ENCODE measurements at regions not wholly inside any gene's neighbourhood (a gene's known extent, or its start where the extent isn't known, plus 50 kb on each side); places are given as distances from the start of the nearest gene placed in this dataset.

- DNase-seq (ENCODE audit: low read depth) = no peak
- TF ChIP-seq CTCF (IDR thresholded peaks at IDR 0.05; ENCODE audit: low read depth, low read length, missing control alignments) = no peak
- no peak overlapping the region for H3K4me3 ChIP-seq (ENCODE audit: low read depth, low read length)
Measured at GRCh38 chr14:100668352-100668751, 58.3 kb upstream of the DLK1 start.

GRCh38 chr14:100669011-100669412 is 57.7 kb upstream of the DLK1 start:
- H3K4me3 ChIP-seq (ENCODE audit: low read depth, low read length) = no peak overlapping the region
- DNase-seq (ENCODE audit: low read depth) = no peak
- TF ChIP-seq CTCF (IDR thresholded peaks at IDR 0.05; ENCODE audit: low read depth, low read length, missing control alignments) = no peak

- no peak overlapping the region for H3K4me3 ChIP-seq (ENCODE audit: low read depth, low read length)
- no peak for DNase-seq (ENCODE audit: low read depth)
- no peak for TF ChIP-seq CTCF (IDR thresholded peaks at IDR 0.05; ENCODE audit: low read depth, low read length, missing control alignments)
Measured at GRCh38 chr14:100669468-100669867, 57.2 kb upstream of the DLK1 start.

GRCh38 chr14:100670017-100670752 is 56.5 kb upstream of the DLK1 start:
- DNase-seq (ENCODE audit: low read depth) = no peak
- TF ChIP-seq CTCF (IDR thresholded peaks at IDR 0.05; ENCODE audit: low read depth, low read length, missing control alignments) = no peak
- H3K4me3 ChIP-seq (ENCODE audit: low read depth, low read length) = no peak overlapping the region

GRCh38 chr14:100670753-100671049 is 56.0 kb upstream of the DLK1 start:
- no peak overlapping the region for H3K4me3 ChIP-seq (ENCODE audit: low read depth, low read length)
- DNase-seq (ENCODE audit: low read depth) = no peak
- no peak for TF ChIP-seq CTCF (IDR thresholded peaks at IDR 0.05; ENCODE audit: low read depth, low read length, missing control alignments)

- H3K4me3 ChIP-seq (ENCODE audit: low read depth, low read length) = no peak overlapping the region
- DNase-seq (ENCODE audit: low read depth) = no peak
- no peak for TF ChIP-seq CTCF (IDR thresholded peaks at IDR 0.05; ENCODE audit: low read depth, low read length, missing control alignments)
Measured at GRCh38 chr14:100671386-100671901, 55.2 kb upstream of the DLK1 start.

GRCh38 chr14:100671906-100672305 is 54.8 kb upstream of the DLK1 start:
- H3K4me3 ChIP-seq (ENCODE audit: low read depth, low read length) = no peak overlapping the region
- DNase-seq (ENCODE audit: low read depth) = no peak
- no peak for TF ChIP-seq CTCF (IDR thresholded peaks at IDR 0.05; ENCODE audit: low read depth, low read length, missing control alignments)
